GM18951 (cell line): ENCODE measurements at regions not wholly inside any gene's neighbourhood (a gene's known extent, or its start where the extent isn't known, plus 50 kb on each side); places are given as distances from the start of the nearest gene placed in this dataset.

ENCODE experiments used
- POLR2A ChIP-seq: IDR thresholded peaks from 4 replicates; pipeline ENCODE4 v1.6.1; 2011; ENCODE audit warnings: mild to moderate bottlenecking; ENCODE audit not compliant: insufficient read length, insufficient read depth; ENCODE audit errors: extremely low read depth
- in situ Hi-C: fragments of 300-500 bp; cut with MboI; formaldehyde crosslinking; loops from one replicate; pipeline ENCODE4 v1.12.0; 2022; ENCODE audit warnings: low sequenced_read_pairs, mixed read lengths, inconsistent platforms; ENCODE audit not compliant: unreplicated experiment

DNA sequence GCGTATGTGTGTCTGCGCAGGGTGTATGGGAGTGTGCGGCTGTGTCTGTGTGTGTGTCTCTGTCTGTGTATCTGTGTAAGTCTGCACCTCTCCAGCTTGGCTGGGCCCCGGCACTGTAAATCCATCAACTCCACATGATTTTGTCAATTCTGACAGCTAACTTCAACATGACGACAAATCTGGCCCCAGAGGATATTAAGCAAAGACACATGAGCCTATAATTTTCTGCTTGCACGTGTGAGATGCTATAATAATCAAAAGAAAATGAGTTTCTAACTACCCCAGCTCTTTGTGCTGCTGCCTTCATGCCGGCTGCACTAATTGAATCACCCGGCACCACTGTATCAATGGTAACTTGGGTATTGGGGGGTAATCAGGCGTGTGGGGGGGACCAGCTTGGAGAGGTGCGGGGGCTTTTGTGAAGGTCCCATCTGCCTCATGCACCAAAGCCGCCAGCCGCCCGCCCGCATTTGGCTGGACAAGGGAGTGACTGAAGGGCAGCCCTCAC lies 57.6 kb upstream of the LHX1 start:
- in situ Hi-C loops = no loop called here
- TF ChIP-seq POLR2A = no peak

DNA sequence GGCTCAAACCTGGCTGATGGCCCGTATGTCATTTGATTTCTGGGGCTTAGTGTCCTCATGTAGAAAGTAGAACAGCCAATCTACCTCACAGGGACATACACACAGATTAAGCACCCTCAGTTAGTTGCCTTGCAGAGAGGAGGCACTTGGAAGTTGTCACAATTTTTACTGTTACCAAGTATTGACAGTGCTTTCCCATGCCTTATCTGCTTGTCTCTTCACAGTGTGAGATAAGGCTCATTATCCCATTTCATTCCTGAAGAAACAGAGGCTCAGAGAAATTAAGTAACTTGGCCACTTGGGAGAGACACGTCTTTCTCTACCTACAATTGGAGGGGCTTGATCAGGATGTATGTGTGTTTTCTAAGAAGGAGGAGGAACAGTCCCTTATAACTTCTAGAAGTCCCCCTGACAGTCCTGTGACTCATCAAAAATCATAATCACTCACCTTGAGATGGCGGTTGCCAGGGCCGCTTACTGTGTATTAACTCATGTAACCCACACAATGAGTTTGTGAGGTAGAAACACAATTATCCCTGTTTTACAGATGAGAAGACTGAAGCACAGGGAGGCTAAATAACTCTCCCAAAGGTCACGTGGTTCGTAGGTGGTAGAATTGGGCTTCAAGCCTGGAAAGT lies 56.9 kb upstream of the LHX1 start:
- no peak for TF ChIP-seq POLR2A
- in situ Hi-C loops = no loop called here

DNA sequence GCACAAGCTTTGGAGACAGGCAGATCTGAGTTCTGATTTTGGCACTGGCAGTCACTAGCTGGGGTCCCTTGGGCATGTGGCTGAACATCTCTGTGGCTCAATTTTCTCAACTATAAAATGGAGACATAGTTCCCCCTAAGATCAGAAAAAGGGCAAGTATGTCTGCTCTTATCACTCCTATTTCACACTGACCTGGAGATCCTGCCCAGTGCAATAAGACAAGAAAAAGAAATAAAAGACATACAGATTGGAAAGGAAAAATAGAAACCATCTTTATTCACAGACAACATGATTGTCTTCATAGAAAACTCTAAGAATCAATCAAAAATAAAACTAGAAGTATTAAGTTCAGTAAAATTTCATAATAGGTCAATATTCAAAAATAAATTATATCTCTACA lies 56.0 kb upstream of the LHX1 start:
- TF ChIP-seq POLR2A = no peak
- in situ Hi-C loops = no loop called here

DNA sequence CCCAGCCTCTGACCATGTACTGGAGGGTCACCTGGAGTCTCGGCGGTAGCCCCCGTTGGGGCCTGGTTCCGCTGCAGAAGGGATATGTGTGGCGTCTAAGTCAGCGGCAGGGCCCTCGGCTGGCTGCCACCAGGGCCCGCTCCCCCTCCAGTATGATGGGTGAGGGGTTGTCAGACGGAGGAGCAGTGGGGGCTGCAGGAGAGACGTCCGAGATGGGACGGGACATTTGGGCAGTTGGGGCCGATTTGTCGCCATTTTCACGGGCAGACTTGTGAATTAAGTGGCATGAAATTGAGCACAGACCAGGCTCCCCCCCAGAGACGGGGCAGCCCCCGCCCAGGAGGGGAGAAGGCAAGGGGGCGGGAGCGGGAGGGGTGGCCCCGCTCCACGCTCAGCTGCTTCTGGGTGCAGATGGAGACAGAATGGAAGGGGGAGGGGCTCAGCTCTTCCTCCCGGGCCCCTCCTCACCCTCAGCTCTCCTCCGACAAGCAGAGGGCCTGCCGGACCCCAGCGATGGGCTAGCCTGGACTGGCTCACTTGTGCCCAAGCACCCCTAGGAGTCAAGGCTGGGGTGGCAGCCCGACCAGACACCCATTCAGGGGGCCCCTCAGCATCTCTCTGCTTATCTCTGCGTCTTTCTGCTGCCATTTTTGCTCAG lies 52.7 kb upstream of the LHX1 start:
- in situ Hi-C loops = no loop called here
- TF ChIP-seq POLR2A = no peak

DNA sequence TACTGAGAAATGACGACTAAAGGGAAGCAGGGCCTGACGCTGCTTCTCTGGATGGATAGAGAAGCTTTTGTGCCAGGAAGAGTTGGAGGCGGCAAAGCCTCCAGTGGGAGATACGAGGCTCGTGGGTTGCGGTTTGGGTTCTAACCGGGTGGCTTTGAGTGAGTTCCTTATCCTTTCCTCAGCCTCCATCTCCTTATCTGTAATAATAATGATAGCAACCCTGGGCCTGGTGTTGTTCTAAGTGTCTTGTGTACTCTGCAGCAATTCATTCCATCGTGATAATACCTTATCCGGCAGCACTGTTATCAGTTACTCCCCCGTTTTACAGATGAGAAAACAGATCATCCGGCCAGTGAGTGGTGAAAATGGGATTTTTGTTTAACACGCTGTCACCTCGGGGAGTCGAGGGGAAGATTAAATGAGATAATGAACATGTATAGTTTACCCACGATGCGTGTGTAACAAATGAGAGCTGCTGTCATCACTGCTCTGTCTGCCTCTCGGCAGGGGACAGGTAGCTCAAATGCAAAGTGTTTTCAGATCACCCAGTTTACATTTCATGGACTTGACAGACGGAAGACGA lies 52.0 kb upstream of the LHX1 start:
- in situ Hi-C loops = no loop called here
- no peak for TF ChIP-seq POLR2A

DNA sequence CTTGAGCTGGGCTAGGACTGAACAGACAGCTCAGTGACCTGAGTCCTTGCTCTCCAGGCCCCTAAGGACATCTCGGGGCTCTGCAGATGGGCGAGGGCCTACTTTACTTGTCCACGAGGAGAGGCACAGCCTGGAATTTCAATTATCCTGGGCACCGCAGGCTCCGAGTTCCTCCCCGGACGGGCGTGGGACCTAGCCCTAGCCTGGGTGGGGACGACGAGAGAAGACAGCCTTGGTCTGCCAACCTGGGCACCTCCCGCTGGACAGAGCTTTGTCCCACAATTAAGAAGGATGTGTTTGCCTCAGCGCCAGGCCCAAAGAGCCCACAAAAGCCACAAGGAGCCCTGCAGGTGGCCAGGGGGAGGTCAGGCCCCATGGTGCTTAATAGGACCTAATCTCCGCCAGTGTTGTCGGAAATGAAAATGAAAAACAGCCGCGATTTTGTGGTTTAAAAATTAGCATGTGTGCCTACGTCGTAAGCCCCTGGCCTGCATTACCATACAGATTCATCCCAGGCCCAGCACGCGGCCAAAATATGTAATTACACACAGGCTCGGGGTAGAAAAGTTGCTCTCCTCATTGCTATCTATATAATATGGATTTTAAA lies 51.4 kb upstream of the LHX1 start:
- in situ Hi-C loops = no loop called here
- TF ChIP-seq POLR2A = no peak
